GM21515 (cell line): ENCODE measurements at regions not wholly inside any gene's neighbourhood (a gene's known extent, or its start where the extent isn't known, plus 50 kb on each side); places are given as distances from the start of the nearest gene placed in this dataset.
"Not testable (repeated sequence)": the region's sequence is repeated elsewhere in the genome, so short reads cannot be mapped to it uniquely, and the experiment has no call there.

Source experiments
- ATAC-seq: cut with Tn5 transposase; IDR thresholded peaks from one replicate; pipeline ENCODE4 v1.9.1; 2021; ENCODE audit not compliant: unreplicated experiment

DNA sequence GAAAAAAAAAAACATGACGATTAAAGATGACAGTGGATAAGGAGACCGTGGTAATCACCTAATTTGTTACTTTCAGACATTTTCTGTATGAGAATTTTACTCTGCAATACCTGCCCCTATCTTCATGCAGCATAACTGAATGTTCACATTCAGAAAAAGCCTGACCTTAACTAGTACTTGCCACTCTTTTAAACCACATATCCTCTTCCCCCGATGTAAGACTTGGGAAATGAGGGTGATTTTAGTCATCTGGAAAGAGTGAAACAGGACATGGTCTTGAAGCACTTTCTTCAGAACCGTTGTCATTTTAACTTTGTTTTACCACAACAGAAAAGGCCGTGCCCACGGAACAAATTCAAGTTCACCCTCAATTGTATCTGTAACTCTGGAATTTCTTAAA lies 318.5 kb downstream of the BCL2L11 start:
- ATAC-seq = not testable (repeated sequence)

DNA sequence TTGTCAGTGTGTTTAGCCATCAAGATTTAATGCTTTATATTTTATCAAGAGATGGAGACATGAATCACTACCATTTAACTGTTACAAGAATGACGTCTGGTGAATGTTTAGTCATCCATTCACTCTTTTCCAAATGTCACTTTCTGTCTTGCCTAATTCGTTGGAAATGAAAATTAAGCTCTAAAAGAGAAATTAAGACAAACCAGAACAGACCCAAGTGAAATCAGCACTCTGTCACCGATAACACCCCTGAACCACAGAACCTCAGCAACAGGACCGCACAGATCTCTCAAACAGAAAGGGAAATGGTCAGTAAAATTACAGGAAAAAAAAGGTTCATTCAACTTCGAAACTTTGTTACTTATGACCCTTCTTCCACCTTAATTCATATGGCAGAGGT lies 320.9 kb downstream of the BCL2L11 start:
- not testable (repeated sequence) for ATAC-seq

DNA sequence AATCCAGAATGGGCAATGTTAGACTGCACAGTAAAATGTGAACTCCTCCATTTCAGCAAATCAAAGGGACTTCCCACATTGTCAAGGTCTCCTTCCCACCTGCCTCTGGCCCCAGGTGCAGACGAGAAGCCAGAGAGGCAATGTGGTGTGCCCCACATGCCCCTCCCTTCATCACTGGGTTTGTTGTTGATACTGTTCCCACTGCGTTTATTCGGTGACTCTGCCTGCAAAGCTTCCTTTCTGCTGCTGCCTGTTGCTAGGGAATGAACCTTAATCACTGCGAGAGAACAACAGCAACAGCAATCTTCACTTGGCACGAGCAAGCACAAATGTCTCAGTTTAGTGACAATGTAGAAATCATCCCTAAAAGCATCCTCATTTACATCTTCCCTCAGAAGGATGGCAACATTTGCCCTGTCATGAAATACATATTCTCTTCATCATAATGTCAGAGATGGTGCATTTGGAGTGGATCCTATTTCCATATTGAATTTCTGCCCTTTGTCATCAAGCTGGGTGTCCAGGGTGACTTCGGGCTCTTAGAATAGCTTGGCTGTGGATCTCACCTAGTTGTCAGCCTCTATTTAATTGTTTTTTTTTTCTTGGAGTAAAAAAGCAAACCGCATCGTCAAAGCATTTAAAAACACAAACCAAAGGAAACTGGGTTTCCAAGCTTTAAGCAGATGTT lies 322.2 kb downstream of the BCL2L11 start:
- not testable (repeated sequence) for ATAC-seq

DNA sequence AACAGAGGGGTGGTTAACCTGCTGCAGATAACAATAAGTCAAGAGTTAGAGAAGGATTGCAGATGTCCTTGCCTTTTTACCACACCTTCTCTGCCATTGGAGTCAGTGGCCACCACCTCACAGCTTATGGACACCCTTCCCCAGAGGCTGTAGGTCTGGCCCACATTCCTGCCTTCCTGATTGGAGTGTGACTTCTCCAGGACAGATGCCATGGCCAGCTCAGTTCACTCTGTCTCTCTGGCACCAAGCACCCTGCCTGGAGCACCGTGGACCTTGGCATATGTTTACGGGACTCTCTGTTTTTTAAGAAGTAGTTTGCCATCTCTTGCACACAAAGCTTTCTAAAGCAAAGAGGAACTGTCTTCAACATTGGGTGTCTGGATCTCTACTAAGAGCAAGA lies 323.8 kb downstream of the BCL2L11 start:
- not testable (repeated sequence) for ATAC-seq

DNA sequence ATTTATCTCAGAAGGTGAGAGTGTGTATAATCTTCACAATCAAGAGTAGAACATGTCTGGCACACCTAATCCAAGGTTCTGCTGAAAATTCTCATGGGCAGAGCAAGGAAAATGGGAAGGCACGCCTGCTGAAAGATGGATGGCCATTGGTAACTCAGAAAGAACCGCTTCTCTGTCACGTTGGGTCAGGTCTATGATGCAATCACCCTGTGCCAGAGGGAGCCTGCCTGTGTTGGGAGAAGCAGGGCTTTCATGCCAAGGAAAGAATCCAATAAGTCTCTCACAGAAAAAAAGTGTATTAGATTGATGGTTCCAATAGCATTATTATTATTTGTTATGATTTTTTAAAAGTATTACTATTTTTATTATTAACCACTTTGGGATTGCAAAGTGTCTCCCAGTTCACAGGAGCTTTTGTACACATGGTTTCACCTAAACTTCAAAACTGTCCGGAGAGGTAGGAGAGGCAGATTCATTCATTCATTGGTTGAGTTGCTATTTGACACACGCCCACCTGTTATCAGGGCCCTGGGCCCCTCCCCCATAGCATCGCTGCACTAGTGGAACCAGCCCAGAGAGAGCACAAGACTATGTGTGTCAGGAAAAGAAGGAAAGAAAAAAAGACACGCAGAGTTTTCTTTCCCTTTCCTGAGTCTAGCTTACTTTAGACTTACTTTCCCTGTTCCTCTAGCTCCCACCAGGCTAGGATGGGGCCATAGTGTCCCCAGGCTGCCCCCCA lies 324.6 kb downstream of the BCL2L11 start:
- not testable (repeated sequence) for ATAC-seq

DNA sequence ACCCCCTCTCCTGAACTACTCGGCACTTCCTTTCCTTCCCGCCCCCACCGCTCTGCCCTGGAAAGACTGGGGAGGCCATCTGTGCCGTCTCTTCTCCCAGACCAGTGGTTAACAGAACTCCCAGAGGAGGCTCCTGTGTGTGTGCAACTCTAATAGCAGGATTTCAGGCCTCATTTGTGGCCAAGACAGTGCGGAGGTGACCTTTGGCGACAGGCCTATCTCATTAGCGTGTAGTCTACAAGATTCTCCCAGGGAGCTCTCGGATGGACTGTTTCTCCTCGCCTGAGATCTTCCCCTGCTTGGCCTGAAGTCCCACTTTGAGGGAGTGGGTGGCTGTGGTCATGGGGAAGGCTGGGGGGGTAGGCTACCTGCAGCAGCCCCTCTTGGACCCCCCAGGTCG lies 325.2 kb downstream of the BCL2L11 start:
- not testable (repeated sequence) for ATAC-seq

DNA sequence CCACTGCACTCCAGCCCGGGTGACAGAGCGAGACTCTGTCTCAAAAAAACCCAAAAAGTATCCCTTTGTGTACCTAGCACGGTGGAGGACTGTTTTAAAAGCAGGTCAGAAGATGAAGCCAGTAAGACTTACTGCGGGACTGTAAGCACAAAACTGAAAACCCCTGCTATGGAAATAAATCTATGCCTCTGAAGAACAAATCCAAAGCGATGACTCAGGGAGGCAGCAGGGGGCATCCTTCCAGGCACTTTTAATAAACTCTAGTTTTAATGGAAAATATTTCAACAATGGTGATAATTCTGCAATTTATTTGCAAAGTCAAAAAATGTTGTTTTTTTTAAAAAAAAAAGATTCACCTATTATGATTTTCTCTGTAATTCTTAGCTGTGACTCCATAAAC lies 326.8 kb downstream of the BCL2L11 start:
- not testable (repeated sequence) for ATAC-seq

DNA sequence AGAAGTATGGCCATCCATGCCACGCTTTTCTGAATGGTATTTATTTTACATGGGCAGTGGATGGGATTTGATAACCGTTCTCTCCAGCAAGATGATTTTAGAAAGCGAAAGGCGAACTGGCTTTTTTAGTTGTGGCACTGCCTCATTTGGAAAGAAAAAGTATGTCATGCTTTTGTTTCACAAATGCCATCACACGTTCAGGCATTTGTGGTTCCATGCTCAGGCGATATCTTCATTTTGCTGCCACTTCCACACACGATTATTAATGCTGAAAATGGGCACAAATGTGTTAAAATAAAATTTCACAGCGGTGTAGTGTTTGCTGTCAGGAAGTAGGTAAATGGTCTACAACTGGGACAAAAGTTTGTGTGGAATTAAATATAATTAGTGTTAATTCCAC lies 328.1 kb downstream of the BCL2L11 start:
- ATAC-seq = not testable (repeated sequence)

DNA sequence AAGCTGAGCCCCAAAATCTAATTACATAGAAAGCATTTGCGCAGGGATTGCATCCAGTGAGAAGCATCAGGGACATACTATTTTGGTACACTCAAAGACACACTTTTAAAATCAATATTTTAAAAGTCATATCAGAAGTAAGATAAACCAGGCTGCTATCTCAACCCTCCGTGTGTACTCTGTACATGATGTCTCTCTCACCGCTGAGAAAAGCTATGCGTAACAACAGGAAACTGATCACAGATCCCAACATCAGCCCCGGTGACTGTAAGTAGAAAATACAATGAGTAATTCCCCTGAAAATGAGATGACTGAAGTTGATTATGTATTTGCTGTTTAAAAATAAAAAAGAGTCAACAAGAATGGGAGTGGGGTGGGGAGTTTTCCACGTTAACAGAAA lies 329.8 kb downstream of the BCL2L11 start:
- not testable (repeated sequence) for ATAC-seq

DNA sequence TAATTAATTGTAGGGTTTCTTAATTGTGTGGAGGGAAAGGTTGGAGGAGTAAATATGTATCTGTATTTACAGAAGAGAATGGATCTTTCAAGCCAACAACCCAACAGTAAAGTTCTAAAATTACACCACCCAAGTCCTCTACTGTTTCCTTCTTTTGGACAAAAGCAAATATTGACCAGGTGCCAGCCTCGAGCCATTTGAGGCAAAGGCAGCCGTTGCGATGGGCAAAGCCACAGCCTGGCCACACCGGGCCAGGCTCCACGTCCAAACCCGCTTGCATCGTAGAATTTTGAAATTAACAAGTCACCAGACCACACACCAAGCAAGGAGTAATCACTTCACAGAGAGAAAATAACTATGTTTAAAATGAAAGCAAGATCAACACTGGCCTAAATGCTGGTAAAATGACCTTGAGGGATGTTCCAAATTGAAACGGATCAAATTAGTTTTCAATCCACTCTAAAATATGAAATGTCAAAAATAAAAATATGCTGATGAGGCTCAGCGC lies 331.0 kb downstream of the BCL2L11 start:
- not testable (repeated sequence) for ATAC-seq

DNA sequence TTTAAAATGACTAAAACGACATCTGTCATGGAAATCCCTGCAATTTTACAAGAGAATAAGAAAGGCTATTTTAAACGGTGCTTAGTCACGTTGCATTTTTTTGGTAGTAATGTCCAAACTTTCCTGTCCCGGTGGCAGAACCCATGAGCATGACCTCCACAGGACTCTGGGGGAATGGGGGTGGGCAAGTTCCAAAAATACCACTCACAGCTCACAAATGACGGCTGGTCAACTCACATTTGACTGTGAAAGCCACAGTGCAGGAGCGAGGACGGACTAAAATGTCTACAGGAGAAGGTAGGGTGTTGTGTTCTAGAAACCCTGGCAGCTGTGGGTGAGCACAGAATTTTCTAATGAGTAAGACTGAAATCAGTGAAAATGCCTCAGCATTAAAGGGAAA lies 331.5 kb downstream of the BCL2L11 start:
- not testable (repeated sequence) for ATAC-seq

DNA sequence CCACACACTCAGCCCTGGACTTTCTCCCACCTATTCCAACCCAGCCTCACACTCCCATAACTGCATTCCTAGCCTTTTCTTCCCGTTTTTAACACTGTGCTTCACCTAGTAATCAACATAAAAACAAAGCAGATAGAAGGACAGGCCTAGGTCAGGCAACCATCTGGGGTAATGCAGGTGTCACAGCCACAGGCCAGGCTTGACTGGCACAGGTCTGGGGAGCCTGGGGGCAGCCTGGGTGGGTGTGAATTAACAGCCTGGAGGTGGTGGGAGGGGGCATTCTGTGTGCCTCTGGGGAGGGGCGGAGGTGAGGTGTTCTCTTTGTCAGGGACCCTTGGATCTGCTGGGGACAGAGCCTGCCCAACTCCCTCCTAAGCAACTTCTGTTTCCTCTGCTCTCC lies 332.6 kb downstream of the BCL2L11 start:
- ATAC-seq = not testable (repeated sequence)

DNA sequence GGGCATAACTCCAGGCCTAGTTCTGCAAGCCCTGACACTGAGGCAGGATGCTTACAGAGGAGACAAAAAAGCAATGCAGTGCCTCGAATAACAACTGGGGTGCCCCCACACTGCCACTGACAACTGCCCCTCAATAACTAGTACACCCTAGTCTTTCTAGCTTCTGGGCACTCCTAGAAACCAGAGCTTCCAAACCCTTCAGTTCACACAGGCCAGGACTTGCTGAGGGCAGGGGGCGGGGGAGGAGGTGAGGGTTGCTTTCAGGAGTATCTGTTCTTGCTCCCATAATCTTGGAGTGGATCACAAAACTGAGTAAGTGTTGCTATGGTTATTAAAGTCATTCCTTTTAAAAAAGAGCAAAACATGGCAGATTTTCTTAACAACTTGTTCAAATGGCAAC lies 333.1 kb downstream of the BCL2L11 start:
- not testable (repeated sequence) for ATAC-seq

DNA sequence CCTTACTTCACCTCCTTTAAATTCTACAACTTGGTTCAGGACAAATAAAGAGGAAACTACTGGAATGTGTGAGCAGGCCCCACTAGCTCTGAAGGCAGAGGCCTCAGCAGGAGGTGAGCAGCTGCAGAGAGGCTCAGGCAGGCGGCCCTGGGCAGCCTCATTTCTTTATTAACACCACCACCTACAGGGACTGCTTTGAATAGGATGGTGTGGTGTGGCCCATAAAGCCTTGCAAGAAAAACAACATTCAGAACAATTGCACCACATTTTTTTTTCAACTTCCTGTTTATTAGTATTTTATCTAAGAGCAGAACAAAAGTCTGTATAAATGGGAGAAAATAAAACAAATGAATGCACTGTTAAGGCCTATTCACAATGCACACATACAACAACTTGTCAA lies 333.7 kb downstream of the BCL2L11 start:
- ATAC-seq = peak; percentile 82

DNA sequence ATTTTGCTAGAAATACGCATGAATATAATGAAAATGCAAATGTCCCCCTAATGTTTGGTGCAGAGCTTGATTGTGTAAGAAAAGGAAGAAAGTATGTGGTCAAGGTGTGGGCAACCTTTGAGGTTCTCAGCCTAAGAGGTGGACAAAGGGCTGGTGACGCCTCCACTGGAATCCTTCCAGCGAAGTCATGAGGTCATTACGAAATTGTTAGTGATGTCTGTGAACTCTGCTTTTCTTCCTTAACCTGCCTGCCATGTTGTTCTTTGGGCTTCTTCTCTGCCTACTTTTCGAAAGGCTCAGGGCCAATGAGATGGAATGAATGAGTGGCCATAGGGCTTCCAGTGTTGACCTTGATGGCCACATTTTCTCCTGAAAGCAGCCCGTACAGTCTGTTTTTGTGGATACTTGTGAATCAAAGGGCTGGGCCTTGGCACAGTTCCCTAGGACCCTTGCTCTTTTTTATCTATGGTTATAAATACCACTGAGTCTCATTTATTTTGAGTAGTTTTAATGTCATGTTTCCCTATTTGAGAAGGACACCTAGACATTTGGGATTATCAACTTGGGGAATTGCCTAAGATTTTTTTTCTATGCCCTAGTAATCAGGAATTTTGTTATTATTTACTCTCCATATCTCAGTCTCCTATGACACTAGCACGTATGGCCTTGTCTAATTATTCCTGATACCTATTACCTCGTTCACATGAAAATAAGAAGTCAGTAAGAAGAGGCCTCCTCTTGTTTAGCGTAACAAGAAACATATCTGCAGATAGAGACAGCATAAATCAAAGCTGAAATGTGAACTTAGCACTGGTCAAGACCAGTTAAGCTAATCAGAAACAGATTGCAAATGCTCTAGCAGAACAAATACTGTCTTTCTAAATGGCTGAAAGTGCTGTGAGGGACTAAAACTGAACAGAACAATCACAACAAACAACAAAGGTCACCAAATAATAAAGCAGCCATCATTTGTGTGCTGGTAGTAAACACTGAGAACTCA lies 334.6 kb downstream of the BCL2L11 start:
- not testable (repeated sequence) for ATAC-seq

DNA sequence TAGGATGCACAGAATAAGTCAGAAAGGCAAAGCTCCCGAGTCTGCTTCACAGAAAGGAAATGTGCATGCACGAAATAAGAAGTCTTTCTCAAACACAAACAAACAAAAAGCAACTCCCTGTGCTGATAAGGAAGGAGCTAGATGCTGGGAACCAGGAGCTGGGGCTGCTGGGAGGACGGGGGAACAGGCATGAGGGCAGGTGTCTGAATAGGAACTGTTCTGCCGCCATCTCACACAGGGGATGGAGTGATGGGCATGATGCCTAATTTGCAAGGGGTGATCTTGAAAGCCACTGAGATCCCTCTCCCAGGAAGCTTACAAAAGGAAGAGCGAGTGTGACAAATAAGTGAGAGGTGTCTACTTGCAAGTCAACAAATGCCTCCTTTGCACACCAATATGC lies 336.5 kb downstream of the BCL2L11 start:
- ATAC-seq = not testable (repeated sequence)

DNA sequence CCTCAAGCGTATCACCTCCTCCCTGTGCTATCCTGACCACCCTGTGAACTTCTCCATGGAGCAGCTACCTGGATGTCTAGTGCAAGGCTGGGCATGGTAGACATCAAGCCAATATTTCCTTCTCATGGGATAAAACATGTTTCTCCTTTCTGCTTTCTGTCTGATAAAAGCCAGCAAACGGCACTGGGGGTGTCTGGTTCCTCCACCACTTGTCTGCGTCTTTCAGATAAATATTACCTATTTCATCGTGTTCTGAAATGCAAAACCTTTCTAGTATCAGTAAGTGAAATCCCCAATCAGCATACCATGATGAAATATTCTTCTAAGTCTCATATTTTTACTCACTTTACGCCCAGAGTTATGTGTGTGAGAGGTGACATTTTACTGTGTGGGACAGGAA lies 340.2 kb downstream of the BCL2L11 start:
- not testable (repeated sequence) for ATAC-seq

DNA sequence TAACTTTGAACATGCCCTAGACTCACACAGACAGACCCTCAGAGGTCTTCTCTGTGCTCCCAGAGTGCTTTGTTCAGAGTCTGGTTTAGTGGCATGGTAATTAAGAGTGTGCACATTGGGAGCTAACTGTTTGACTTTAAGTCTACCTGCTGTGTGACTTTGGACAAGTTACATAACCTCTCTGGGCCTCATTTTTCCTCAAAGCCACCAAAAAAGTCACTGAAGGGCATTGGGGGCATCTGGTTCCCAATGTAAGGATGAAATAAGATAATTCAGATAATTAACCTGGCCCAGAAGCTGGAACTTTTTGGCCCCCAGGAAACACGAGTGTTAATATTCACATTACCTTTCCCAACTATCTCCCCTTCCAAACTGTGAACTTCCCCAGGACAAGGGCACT lies 341.1 kb downstream of the BCL2L11 start:
- not testable (repeated sequence) for ATAC-seq

DNA sequence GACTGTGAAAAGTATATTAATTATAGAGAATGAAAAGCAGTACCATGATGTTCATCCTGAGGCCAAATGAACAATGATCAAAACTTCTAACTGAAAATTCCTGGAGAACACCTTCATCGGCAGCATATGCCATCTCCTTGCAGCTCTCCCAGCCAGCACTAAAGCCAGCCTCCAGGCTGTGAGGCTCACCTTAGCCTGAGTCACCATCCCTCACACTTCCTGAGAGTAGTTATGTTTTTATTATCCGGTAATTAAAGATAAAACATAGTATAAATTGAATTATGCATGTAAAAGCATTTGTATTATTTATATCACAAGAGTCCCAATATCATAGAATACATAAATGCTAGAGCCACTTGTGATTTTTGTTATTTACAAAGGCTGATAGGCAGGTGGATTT lies 341.9 kb downstream of the BCL2L11 start:
- not testable (repeated sequence) for ATAC-seq

DNA sequence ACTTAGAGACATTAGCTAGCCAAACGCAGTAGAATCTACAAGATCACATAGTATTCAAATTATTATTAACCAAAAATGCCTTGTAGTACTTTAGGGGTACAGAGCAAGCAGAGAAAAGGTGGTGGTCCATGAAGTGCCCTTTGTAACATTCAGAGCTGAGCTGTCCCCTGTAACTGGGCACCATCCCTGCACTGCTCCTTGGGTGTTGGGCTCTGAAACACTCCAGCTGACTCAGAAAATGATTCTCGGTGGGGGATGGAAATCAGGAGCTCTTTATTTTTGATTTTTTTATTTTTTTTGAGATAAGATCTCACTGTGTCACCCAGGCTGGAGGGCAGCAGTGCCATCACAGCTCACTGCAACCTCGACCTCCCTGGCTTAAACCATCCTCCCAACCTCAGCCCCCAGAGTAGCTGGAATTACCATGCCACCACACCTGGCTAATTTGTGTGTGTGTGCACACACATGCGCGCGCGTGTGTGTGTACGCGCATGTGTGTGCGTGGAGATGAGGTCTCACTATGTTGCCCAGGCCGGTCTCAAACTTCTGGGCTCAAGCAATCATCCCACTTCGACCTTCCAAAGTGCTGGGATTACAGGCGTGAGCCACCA lies 342.6 kb downstream of the BCL2L11 start:
- ATAC-seq = not testable (repeated sequence)

DNA sequence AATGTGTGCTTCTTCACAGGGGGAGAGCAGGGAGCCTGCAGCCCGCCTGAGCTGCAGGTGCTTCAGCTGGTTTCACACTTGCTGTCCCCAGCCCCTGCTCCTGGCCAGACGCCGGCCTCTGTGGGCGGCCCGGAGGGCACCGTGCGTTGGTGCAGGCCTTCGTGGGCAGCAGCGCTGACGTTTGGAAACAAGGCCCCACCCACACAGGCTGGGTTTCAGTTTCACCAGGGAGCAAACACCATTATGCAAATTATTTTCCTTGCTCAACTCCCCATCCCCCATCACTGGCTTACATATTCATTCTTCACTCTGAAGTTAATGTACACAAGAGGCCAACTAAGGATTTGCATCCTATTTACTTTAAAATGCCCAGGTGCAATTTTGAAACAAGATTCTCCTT lies 343.2 kb downstream of the BCL2L11 start:
- peak; percentile 83 for ATAC-seq
